K562 (cell line): ENCODE measurements at regions not wholly inside any gene's neighbourhood (a gene's known extent, or its start where the extent isn't known, plus 50 kb on each side); places are given as distances from the start of the nearest gene placed in this dataset.

Experiments
- NONO ChIP-seq, 2 experiments: fragments of 200-400 bp in 1 of 2; fragments of 450-650 bp in 1 of 2; formaldehyde crosslinking in 1 of 2; IDR thresholded peaks; 2 replicates each; pipeline ENCODE4 v1.6.1; 2017; ENCODE audit warnings: low read depth in 2 of 2, mild to moderate bottlenecking in 2 of 2, moderate library complexity in 2 of 2, low read length in 1 of 2
- TF ChIP-seq, protein P1 (sequence below), 2 experiments: fragments of 450-650 bp; IDR thresholded peaks; 2 replicates each; pipeline ENCODE4 v1.6.1; 2016
- TF ChIP-seq, protein P2 (sequence below): sonication (generic); formaldehyde crosslinking; IDR thresholded peaks from 2 replicates; pipeline ENCODE4 v1.5.0; 2020; ENCODE audit warnings: missing genetic modification reagents
- TF ChIP-seq, protein P3 (sequence below), 3 experiments: IDR thresholded peaks in 2 of 3; conservative IDR thresholded peaks in 1 of 3; 2 replicates each; pipeline ENCODE4 v1.5.1; 2011 to 2012; ENCODE audit warnings: low read length in 3 of 3, mild to moderate bottlenecking in 3 of 3, control low read depth in 2 of 3, improper control_type of control experiment in 1 of 3, inconsistent platforms in 1 of 3, low read depth in 1 of 3, mixed read lengths in 1 of 3, moderate library complexity in 1 of 3; ENCODE audit not compliant: insufficient read depth in 2 of 3

- TF ChIP-seq, protein P1, sequence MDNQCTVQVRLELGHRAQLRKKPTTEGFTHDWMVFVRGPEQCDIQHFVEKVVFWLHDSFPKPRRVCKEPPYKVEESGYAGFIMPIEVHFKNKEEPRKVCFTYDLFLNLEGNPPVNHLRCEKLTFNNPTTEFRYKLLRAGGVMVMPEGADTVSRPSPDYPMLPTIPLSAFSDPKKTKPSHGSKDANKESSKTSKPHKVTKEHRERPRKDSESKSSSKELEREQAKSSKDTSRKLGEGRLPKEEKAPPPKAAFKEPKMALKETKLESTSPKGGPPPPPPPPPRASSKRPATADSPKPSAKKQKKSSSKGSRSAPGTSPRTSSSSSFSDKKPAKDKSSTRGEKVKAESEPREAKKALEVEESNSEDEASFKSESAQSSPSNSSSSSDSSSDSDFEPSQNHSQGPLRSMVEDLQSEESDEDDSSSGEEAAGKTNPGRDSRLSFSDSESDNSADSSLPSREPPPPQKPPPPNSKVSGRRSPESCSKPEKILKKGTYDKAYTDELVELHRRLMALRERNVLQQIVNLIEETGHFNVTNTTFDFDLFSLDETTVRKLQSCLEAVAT (IDR thresholded peaks at IDR 0.05), result no peak
- TF ChIP-seq, protein P2, sequence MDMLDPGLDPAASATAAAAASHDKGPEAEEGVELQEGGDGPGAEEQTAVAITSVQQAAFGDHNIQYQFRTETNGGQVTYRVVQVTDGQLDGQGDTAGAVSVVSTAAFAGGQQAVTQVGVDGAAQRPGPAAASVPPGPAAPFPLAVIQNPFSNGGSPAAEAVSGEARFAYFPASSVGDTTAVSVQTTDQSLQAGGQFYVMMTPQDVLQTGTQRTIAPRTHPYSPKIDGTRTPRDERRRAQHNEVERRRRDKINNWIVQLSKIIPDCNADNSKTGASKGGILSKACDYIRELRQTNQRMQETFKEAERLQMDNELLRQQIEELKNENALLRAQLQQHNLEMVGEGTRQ, result no peak
- TF ChIP-seq, protein P3, sequence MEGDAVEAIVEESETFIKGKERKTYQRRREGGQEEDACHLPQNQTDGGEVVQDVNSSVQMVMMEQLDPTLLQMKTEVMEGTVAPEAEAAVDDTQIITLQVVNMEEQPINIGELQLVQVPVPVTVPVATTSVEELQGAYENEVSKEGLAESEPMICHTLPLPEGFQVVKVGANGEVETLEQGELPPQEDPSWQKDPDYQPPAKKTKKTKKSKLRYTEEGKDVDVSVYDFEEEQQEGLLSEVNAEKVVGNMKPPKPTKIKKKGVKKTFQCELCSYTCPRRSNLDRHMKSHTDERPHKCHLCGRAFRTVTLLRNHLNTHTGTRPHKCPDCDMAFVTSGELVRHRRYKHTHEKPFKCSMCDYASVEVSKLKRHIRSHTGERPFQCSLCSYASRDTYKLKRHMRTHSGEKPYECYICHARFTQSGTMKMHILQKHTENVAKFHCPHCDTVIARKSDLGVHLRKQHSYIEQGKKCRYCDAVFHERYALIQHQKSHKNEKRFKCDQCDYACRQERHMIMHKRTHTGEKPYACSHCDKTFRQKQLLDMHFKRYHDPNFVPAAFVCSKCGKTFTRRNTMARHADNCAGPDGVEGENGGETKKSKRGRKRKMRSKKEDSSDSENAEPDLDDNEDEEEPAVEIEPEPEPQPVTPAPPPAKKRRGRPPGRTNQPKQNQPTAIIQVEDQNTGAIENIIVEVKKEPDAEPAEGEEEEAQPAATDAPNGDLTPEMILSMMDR (IDR thresholded peaks at IDR 0.05 in 2 of 3, conservative IDR thresholded peaks at IDR 0.05 in 1 of 3; ENCODE audit: insufficient read depth in 2 of 3, low read depth in 1 of 3, low read length in 3 of 3), result no peak
- TF ChIP-seq NONO (IDR thresholded peaks at IDR 0.05; ENCODE audit: low read depth in 2 of 2, low read length in 1 of 2), result no peak
Measured at GRCh38 chr13:34640993-34641330, 301.1 kb upstream of the NBEA start.
